Naive thymus-derived CD8-positive, alpha-beta T cell (primary cell): ENCODE measurements at regions not wholly inside any gene's neighbourhood (a gene's known extent, or its start where the extent isn't known, plus 50 kb on each side); places are given as distances from the start of the nearest gene placed in this dataset.

Experiments used
- ATAC-seq, 2 donors: fragments of 150-1000 bp; cut with Tn5 transposase in 1 of 2; sonication (Bioruptor Pico), chemical (Tn5 transposase) in 1 of 2; 1 replicate in 1 of 2; 2 replicates in 1 of 2; pipeline ENCODE4 v1.10.0; 2021; ENCODE audit warnings: mild to moderate bottlenecking in 2 of 2, moderate library complexity in 2 of 2
- POLR2A ChIA-PET: fragments of 350-600 bp; sonication (Branson Sonifier 250); formaldehyde crosslinking; loops from one replicate; lab custom pipeline; 2021; ENCODE audit warnings: antibody characterized with exemption; lab: Charles Lee
- DNase-seq, 10 donors: peaks; one replicate each; pipeline versions ENCODE4 v3.0.0 to v3.0.0-alpha.2; 2020 to 2022
- H3K27ac Mint-ChIP-seq, 10 donors: one replicate each; pipeline ENCODE4 v1.8.0; 2020 to 2022; ENCODE audit warnings: mild to moderate bottlenecking in 10 of 10, mixed read lengths in 10 of 10, moderate library complexity in 4 of 10, inconsistent platforms in 1 of 10
- H3K27me3 Mint-ChIP-seq, 5 donors: one replicate each; pipeline ENCODE4 v1.8.0; 2021 to 2022; ENCODE audit warnings: mixed read lengths in 5 of 5
- H3K36me3 Mint-ChIP-seq, 3 donors: one replicate each; pipeline ENCODE4 v1.8.0; 2020 to 2022; ENCODE audit warnings: mixed read lengths in 3 of 3, mild to moderate bottlenecking in 2 of 3, inconsistent platforms in 1 of 3
- H3K4me1 Mint-ChIP-seq, 4 donors: one replicate each; pipeline ENCODE4 v1.8.0; 2021 to 2022; ENCODE audit warnings: mixed read lengths in 4 of 4
- H3K4me3 Mint-ChIP-seq, 10 donors: one replicate each; pipeline ENCODE4 v1.8.0; 2020 to 2022; ENCODE audit warnings: mild to moderate bottlenecking in 10 of 10, mixed read lengths in 10 of 10, moderate library complexity in 6 of 10, inconsistent platforms in 1 of 10
- H3K9me3 Mint-ChIP-seq, 9 donors: one replicate each; pipeline ENCODE4 v1.8.0; 2020 to 2022; ENCODE audit warnings: mixed read lengths in 9 of 9, mild to moderate bottlenecking in 3 of 9, inconsistent platforms in 1 of 9, moderate library complexity in 1 of 9

DNA sequence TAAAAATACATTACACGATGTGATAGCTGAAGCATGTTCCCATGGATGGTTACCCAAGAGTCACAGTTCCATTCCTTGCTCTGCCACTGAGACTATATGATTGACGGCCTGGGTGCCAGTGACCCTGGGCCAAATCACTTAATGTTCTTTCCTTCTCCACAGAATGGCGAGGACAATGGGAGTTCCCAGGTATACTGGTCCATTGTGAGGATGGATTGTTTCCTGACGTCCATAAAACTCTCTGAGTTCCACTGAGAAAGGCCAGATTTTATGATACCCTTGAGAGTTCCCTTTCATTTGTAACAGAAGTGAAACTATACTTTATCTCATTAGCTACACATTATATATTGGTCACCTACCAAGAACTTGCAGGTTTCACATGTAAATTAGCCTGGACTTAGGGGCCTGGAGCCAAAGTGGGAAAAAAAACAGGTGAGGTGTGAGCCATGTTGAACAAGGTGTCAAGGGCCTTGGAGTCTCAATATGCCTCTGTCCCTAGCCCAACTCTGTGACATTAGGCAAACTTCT, 502.2 kb upstream of the DAB1 start:
- Mint-ChIP-seq H3K27ac (no peak overlapping the region), H3K9me3 (peaks cover 0 to 2% (median 0%) of the 10 kb centered on the region in 9 donors), H3K4me3 (no peak overlapping the region), H3K36me3 (no peaks in the 10 kb centered on the region), H3K4me1 (peaks cover 0 to 2% (median 0%) of the 10 kb centered on the region in 4 donors), H3K27me3 (peaks cover 2 to 9% (median 7%) of the 10 kb centered on the region in 5 donors)
- POLR2A ChIA-PET = no interaction called here
- DNase-seq (no peak), ATAC-seq (no peak)

DNA sequence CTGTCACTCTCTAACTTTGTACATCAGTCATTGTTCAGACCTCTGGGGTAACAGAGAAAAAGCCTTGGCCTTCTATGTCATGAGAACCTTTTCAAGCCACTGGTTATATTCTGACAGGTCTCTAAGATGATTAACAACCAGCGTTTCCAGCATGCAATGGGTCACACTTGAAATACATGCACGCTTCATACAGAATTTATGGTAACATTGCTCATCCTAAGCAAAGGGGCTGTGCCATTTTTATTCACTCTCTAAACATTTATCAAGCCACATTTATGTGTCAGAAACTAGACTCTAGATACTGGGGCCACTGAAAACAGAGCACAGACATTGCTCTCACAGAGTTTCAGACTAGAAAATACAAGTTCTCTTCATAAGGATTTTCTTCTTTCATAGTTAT, 501.4 kb upstream of the DAB1 start:
- DNase-seq (no peak), ATAC-seq (no peak)
- H3K4me3 Mint-ChIP-seq = no peak overlapping the region
- peaks cover 2 to 9% (median 8%) of the 10 kb centered on the region in 5 donors for H3K27me3 Mint-ChIP-seq
- H3K4me1 Mint-ChIP-seq = peaks cover 0 to 2% (median 0%) of the 10 kb centered on the region in 4 donors
- POLR2A ChIA-PET = no interaction called here
- H3K36me3 Mint-ChIP-seq = no peaks in the 10 kb centered on the region
- H3K9me3 Mint-ChIP-seq = peaks cover 0 to 4% (median 0%) of the 10 kb centered on the region in 9 donors
- no peak overlapping the region for H3K27ac Mint-ChIP-seq

- no peak for ATAC-seq
- H3K27ac Mint-ChIP-seq = no peak overlapping the region
- POLR2A ChIA-PET = no interaction called here
Measured at GRCh38 chr1:57922130-57922529, 498.3 kb upstream of the DAB1 start.

GRCh38 chr1:57916041-57916440, 492.2 kb upstream of the DAB1 start:
- Mint-ChIP-seq H3K4me1 (no peaks in the 10 kb centered on the region), H3K36me3 (no peaks in the 10 kb centered on the region), H3K27me3 (peaks cover 0 to 14% (median 4%) of the 10 kb centered on the region in 5 donors), H3K4me3 (no peak overlapping the region), H3K27ac (no peak overlapping the region), H3K9me3 (peaks cover 0 to 11% (median 0%) of the 10 kb centered on the region in 9 donors)
- POLR2A ChIA-PET = no interaction called here
- DNase-seq (no peak), ATAC-seq (no peak)

More at GRCh38 chr1:57922130-57922529, 498.3 kb upstream of the DAB1 start:
- peaks cover 0 to 4% (median 0%) of the 10 kb centered on the region in 9 donors for H3K9me3 Mint-ChIP-seq
- H3K4me1 Mint-ChIP-seq = peaks cover 0 to 2% (median 0%) of the 10 kb centered on the region in 4 donors
- no peak for DNase-seq
- no peaks in the 10 kb centered on the region for H3K36me3 Mint-ChIP-seq
- H3K4me3 Mint-ChIP-seq = no peak overlapping the region
- H3K27me3 Mint-ChIP-seq = peaks cover 2 to 9% (median 7%) of the 10 kb centered on the region in 5 donors

- no peak overlapping the region for H3K4me3 Mint-ChIP-seq
- ATAC-seq (no peak), DNase-seq (no peak)
- peaks cover 0 to 25% (median 3%) of the 10 kb centered on the region in 5 donors for H3K27me3 Mint-ChIP-seq
- H3K9me3 Mint-ChIP-seq = peaks cover 0 to 9% (median 0%) of the 10 kb centered on the region in 9 donors
- H3K27ac Mint-ChIP-seq = no peak overlapping the region
- POLR2A ChIA-PET = no interaction called here
- H3K36me3 Mint-ChIP-seq = no peaks in the 10 kb centered on the region
- H3K4me1 Mint-ChIP-seq = no peaks in the 10 kb centered on the region
Measured at GRCh38 chr1:57911427-57911826, 487.6 kb upstream of the DAB1 start.

GRCh38 chr1:57910782-57911181, 486.9 kb upstream of the DAB1 start:
- H3K27ac Mint-ChIP-seq = no peak overlapping the region
- H3K9me3 Mint-ChIP-seq = peaks cover 0 to 9% (median 0%) of the 10 kb centered on the region in 9 donors
- DNase-seq (no peak), ATAC-seq (no peak)
- no peak overlapping the region for H3K4me3 Mint-ChIP-seq
- no peaks in the 10 kb centered on the region for H3K36me3 Mint-ChIP-seq
- H3K4me1 Mint-ChIP-seq = no peaks in the 10 kb centered on the region
- peaks cover 0 to 25% (median 3%) of the 10 kb centered on the region in 5 donors for H3K27me3 Mint-ChIP-seq
- POLR2A ChIA-PET = no interaction called here

- POLR2A ChIA-PET = no interaction called here
- Mint-ChIP-seq H3K4me1 (no peaks in the 10 kb centered on the region), H3K27ac (peak overlapping the region in 1 of 10 donors; percentile 4), H3K36me3 (no peaks in the 10 kb centered on the region), H3K9me3 (peaks cover 0 to 9% (median 0%) of the 10 kb centered on the region in 9 donors), H3K4me3 (no peak overlapping the region), H3K27me3 (peaks cover 0 to 25% (median 3%) of the 10 kb centered on the region in 5 donors)
- ATAC-seq (no peak), DNase-seq (no peak)
Measured at GRCh38 chr1:57910305-57910704, 486.4 kb upstream of the DAB1 start.

GRCh38 chr1:57908147-57908890, 484.5 kb upstream of the DAB1 start:
- no peak overlapping the region for H3K4me3 Mint-ChIP-seq
- H3K36me3 Mint-ChIP-seq = no peaks in the 10 kb centered on the region
- no peaks in the 10 kb centered on the region for H3K4me1 Mint-ChIP-seq
- peaks cover 0 to 9% (median 0%) of the 10 kb centered on the region in 9 donors for H3K9me3 Mint-ChIP-seq
- POLR2A ChIA-PET = no interaction called here
- no peak for ATAC-seq
- peaks cover 0 to 25% (median 3%) of the 10 kb centered on the region in 5 donors for H3K27me3 Mint-ChIP-seq
- DNase-seq = no peak
- H3K27ac Mint-ChIP-seq = no peak overlapping the region

DNA sequence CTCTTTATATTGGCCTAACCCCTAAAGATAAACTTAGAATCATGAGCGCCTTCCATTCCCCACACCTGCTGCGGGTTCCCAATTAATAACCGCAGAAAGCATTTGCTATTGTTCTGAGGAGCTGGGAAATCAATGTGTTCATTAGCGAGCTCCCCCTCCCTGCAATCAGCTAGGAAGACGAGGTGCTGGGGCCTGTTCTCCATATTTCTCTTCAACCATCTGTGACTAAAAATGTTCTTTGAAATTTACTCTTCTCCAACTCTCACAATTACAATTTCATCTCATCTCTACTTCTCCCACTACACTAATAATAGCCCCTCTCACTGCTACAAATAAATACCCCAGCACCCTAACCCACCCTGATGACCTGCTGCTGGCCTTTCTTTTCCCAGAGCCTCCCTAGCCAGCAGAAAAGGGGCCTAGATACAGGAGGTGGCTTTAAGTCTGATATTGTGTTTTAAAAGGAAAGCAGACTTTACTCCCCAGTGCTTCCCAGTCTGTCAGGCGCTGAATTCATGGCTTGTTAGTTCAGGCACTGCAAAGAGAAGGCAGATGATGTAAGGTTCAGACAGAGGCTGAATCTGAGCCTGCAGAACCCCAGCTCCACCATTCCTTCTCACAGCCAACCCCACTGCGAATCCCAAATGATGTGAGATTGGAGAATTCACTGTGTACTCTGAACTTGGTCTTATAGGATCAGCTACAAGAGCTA, 477.5 kb upstream of the DAB1 start:
- DNase-seq (no peak), ATAC-seq (no peak)
- no peak overlapping the region for H3K27ac Mint-ChIP-seq
- H3K27me3 Mint-ChIP-seq = peaks cover 0 to 13% (median 2%) of the 10 kb centered on the region in 5 donors
- no peaks in the 10 kb centered on the region for H3K9me3 Mint-ChIP-seq
- POLR2A ChIA-PET = no interaction called here
- no peaks in the 10 kb centered on the region for H3K4me1 Mint-ChIP-seq
- H3K4me3 Mint-ChIP-seq = no peak overlapping the region
- peaks cover 0 to 6% (median 0%) of the 10 kb centered on the region in 3 donors for H3K36me3 Mint-ChIP-seq

- no peaks in the 10 kb centered on the region for H3K4me1 Mint-ChIP-seq
- POLR2A ChIA-PET = no interaction called here
- H3K27ac Mint-ChIP-seq = no peak overlapping the region
- no peak overlapping the region for H3K4me3 Mint-ChIP-seq
- ATAC-seq (no peak), DNase-seq (no peak)
- peaks cover 0 to 6% (median 0%) of the 10 kb centered on the region in 3 donors for H3K36me3 Mint-ChIP-seq
- peaks cover 0 to 13% (median 5%) of the 10 kb centered on the region in 5 donors for H3K27me3 Mint-ChIP-seq
- no peaks in the 10 kb centered on the region for H3K9me3 Mint-ChIP-seq
Measured at GRCh38 chr1:57898531-57898930, 474.7 kb upstream of the DAB1 start.

GRCh38 chr1:57897581-57897980, 473.7 kb upstream of the DAB1 start:
- ATAC-seq (no peak), DNase-seq (no peak)
- Mint-ChIP-seq H3K27ac (no peak overlapping the region), H3K9me3 (no peaks in the 10 kb centered on the region), H3K27me3 (peaks cover 0 to 13% (median 5%) of the 10 kb centered on the region in 5 donors), H3K36me3 (peaks cover 0 to 4% (median 0%) of the 10 kb centered on the region in 3 donors), H3K4me3 (no peak overlapping the region), H3K4me1 (no peaks in the 10 kb centered on the region)
- POLR2A ChIA-PET = no interaction called here

DNA sequence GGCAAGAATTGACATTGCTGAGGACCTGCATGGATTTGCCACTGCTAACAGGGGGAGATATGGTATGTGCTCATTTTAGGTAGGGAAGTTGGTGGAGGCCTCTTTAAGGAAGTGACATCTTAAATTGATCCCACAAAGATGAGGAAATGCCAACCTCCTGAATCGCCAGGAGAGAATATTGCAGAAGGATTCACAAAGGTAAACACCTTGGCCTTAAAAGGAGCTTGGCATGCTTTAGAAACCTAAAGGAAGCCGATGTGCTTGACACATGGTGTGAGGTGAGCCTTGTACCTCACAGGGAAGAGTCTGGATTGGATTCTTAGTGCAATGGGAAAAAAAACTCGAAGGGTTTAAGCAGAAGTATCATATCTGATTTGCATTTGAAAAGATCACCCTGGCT, 470.5 kb upstream of the DAB1 start:
- Mint-ChIP-seq H3K27me3 (peaks cover 2 to 21% (median 8%) of the 10 kb centered on the region in 5 donors), H3K4me1 (no peaks in the 10 kb centered on the region), H3K4me3 (no peak overlapping the region), H3K9me3 (no peaks in the 10 kb centered on the region), H3K36me3 (no peaks in the 10 kb centered on the region), H3K27ac (peak overlapping the region in 1 of 10 donors; percentile 6)
- POLR2A ChIA-PET = no interaction called here
- ATAC-seq (no peak), DNase-seq (no peak)
